ENCODE measurements at regions not wholly inside any gene's neighbourhood (a gene's known extent, or its start where the extent isn't known, plus 50 kb on each side); places are given as distances from the start of the nearest gene placed in this dataset.

DNA sequence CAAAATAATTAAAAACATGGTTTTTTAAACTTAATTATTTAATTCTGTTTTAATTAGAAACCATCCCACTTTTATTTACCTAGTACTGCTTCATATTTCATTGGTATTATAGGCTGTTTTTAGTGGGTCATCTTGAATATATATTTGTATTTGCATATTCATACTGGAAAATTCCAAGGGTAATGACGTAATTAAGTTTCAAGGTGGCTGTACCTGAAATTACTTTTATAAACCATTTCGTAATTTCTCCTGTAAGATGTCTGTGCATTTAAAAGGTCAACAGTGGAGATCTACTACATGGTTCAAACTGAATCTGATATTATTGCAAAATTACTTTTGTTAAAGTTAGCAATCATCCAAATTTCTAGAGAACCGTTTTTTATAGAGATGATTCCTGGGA, 133.8 kb upstream of the NAALADL2 start:
- Histone ChIP-seq H3K4me1 (no peaks in the 10 kb centered on the region), H3K4me3 (no peak overlapping the region), H3K27me3 (no peaks in the 10 kb centered on the region), H3K9me3 (no peaks in the 10 kb centered on the region), H3K27ac (no peak overlapping the region), H3K36me3 (no peaks in the 10 kb centered on the region)
- WGBS (ENCODE audit: insufficient coverage, low coverage, low lambda C conversion rate, missing lambda C conversion rate): 63% methylated on average over 3 of the region's 3 CpGs
- TF ChIP-seq, protein P1, sequence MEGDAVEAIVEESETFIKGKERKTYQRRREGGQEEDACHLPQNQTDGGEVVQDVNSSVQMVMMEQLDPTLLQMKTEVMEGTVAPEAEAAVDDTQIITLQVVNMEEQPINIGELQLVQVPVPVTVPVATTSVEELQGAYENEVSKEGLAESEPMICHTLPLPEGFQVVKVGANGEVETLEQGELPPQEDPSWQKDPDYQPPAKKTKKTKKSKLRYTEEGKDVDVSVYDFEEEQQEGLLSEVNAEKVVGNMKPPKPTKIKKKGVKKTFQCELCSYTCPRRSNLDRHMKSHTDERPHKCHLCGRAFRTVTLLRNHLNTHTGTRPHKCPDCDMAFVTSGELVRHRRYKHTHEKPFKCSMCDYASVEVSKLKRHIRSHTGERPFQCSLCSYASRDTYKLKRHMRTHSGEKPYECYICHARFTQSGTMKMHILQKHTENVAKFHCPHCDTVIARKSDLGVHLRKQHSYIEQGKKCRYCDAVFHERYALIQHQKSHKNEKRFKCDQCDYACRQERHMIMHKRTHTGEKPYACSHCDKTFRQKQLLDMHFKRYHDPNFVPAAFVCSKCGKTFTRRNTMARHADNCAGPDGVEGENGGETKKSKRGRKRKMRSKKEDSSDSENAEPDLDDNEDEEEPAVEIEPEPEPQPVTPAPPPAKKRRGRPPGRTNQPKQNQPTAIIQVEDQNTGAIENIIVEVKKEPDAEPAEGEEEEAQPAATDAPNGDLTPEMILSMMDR (IDR thresholded peaks at IDR 0.05): no peak
- TF ChIP-seq POLR2A (IDR thresholded peaks at IDR 0.05): no peak
- intact Hi-C loops (cut with DNase I): no loop called here
- ATAC-seq (no peak), DNase-seq (no peak)

DNA sequence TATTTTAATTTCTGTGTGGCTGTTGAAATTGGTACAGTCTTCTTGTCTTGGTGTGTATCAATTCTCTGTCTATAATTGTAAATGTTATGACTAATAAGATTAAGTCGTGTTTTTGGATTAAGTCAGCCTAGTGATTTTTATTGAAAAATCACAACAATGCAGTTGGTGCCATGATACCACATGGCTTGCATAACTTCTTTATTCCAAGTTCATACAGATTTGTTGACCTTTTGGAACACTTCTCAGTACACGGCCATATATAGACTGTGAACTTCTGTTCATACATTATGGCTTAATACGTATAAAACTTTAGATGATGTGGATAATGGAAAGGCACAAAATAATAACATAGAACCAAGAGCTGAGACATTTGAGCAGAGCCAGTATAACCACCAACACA, 121.2 kb upstream of the NAALADL2 start:
- no peak for ATAC-seq
- no peaks in the 10 kb centered on the region for H3K9me3 ChIP-seq

DNA sequence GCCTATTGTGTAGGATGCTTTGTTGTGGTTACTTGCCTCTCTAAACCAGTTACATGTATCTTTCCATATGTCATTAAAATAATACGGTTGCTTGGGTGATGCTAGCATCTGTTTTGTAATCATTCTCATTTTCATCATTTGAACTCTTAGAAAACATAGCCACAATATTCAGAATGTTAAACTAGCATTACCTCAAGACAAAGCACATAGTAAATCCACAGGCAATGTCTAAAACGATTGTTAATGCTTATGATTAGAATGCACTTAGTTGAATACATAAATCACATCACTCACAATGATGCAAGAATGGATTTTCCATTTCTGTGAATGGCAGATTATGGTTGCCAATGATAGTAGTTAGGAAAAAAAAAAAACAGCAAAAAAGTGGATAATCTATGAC, 110.0 kb upstream of the NAALADL2 start:
- Histone ChIP-seq H3K27me3 (no peaks in the 10 kb centered on the region), H3K9me3 (no peaks in the 10 kb centered on the region), H3K27ac (no peak overlapping the region), H3K36me3 (no peaks in the 10 kb centered on the region), H3K4me3 (no peak overlapping the region), H3K4me1 (no peaks in the 10 kb centered on the region)
- DNase-seq (no peak), ATAC-seq (no peak)
- intact Hi-C loops (cut with DNase I): no loop called here
- TF ChIP-seq, protein P1 (IDR thresholded peaks at IDR 0.05): no peak
- TF ChIP-seq POLR2A (IDR thresholded peaks at IDR 0.05): no peak
- WGBS (ENCODE audit: insufficient coverage, low coverage, low lambda C conversion rate, missing lambda C conversion rate): 58% methylated on average over 2 of the region's 2 CpGs

More for the DNA sequence above, 121.2 kb upstream of the NAALADL2 start:
- H3K36me3 ChIP-seq: no peaks in the 10 kb centered on the region
- H3K4me3 ChIP-seq: no peak overlapping the region
- no peaks in the 10 kb centered on the region for H3K27me3 ChIP-seq
- TF ChIP-seq POLR2A (IDR thresholded peaks at IDR 0.05): no peak
- TF ChIP-seq, protein P1 (IDR thresholded peaks at IDR 0.05): no peak
- H3K27ac ChIP-seq: no peak overlapping the region
- H3K4me1 ChIP-seq: no peaks in the 10 kb centered on the region
- 71% methylated on average over 3 of the region's 3 CpGs for WGBS (ENCODE audit: insufficient coverage, low coverage, low lambda C conversion rate, missing lambda C conversion rate)
- intact Hi-C loops (cut with DNase I): no loop called here
- DNase-seq: no peak

DNA sequence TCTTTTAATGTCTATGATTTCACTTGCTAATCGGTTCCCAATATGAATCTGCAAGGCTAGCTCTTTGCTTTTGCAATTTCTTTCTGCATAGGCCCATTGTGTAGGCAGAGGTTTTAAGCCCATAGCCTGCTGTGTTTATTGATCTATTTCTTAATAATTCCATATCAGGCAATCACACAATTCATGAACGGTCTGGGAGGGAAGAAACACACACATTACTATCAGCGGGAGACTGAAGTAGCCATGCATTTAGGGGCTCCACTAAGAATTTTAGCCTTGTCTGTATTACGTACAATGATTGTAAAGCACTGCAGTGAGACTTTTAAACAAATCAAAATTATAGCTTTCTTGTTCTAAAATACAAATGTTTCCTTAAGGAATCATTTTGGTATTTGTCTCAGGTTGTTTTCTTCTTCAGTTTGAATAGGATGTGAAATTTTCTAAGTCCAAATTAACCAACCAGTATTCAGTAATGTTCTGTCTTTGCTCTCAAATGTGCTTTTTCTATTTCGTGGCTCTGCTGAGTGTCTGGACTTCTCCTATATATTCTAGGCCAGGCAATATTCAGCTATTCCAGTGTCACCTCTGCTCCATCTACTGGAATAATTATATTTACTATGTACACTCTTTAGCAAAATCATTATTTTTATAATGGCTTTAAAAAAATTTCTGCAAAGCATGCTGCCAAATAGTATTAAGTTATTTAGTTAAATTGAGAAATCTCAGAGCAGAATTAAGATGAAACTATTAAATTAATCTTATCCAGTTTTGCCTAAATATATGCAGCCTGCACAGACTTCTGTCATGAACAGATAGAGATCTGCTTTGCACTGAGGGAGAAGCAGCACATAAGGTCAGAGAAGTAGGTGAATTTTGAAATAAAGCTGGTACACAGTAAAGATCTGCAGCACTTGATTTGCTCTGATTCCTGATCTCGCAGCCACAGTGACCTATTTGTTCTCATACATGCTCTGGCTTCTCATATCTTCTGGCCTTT, 103.0 kb upstream of the NAALADL2 start:
- H3K9me3 ChIP-seq: no peaks in the 10 kb centered on the region
- 63% methylated on average over 6 of the region's 6 CpGs for WGBS (ENCODE audit: insufficient coverage, low coverage, low lambda C conversion rate, missing lambda C conversion rate)
- intact Hi-C loops (cut with DNase I): no loop called here
- H3K27ac ChIP-seq: no peak overlapping the region
- H3K27me3 ChIP-seq: no peaks in the 10 kb centered on the region
- no peak overlapping the region for H3K4me3 ChIP-seq
- DNase-seq: no peak
- no peaks in the 10 kb centered on the region for H3K36me3 ChIP-seq
- no peak for TF ChIP-seq POLR2A (IDR thresholded peaks at IDR 0.05)
- no peak for ATAC-seq
- H3K4me1 ChIP-seq: no peaks in the 10 kb centered on the region

DNA sequence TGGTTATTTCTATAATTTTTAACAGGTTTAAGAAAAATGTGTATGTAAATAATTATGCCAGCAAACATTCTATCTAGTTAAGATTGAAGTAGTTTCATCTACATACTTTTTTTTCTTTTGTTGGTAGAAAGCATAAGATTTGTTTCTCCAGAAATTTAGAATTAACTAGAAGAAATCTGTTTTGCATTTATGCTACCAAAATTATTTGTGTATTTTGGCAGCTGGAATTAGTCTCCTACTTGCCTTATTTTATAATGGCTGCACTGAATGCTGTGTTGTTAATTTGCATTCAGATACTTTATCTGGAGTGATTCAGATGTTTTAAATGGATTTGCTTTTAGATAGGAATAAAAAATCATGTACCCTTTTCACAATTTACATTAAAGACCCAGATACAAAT, 100.2 kb upstream of the NAALADL2 start:
- intact Hi-C loops (cut with DNase I): no loop called here
- Histone ChIP-seq H3K36me3 (no peaks in the 10 kb centered on the region), H3K4me3 (no peak overlapping the region), H3K27ac (no peak overlapping the region), H3K27me3 (no peaks in the 10 kb centered on the region), H3K4me1 (no peaks in the 10 kb centered on the region), H3K9me3 (no peaks in the 10 kb centered on the region)
- no peak for DNase-seq
- no peak for ATAC-seq
- TF ChIP-seq, protein P1 (IDR thresholded peaks at IDR 0.05): no peak
- no peak for TF ChIP-seq POLR2A (IDR thresholded peaks at IDR 0.05)

All from right lobe of liver (tissue), 6 donors.